Lower leg skin (tissue), 3 donors: ENCODE measurements at regions not wholly inside any gene's neighbourhood (a gene's known extent, or its start where the extent isn't known, plus 50 kb on each side); places are given as distances from the start of the nearest gene placed in this dataset.

ENCODE experiments used
- POLR2A ChIP-seq, 2 donors: fragments of 450-650 bp; IDR thresholded peaks; one replicate each; pipeline ENCODE4 v1.6.1; 2016 to 2017; ENCODE audit warnings: antibody characterized with exemption in 2 of 2, mild to moderate bottlenecking in 1 of 2, moderate library complexity in 1 of 2
- TF ChIP-seq, protein P1 (sequence below), 3 donors: fragments of 450-650 bp; IDR thresholded peaks; one replicate each; pipeline ENCODE4 v1.5.1; 2016; ENCODE audit warnings: antibody characterized with exemption in 3 of 3, mild to moderate bottlenecking in 3 of 3, moderate library complexity in 2 of 3

DNA sequence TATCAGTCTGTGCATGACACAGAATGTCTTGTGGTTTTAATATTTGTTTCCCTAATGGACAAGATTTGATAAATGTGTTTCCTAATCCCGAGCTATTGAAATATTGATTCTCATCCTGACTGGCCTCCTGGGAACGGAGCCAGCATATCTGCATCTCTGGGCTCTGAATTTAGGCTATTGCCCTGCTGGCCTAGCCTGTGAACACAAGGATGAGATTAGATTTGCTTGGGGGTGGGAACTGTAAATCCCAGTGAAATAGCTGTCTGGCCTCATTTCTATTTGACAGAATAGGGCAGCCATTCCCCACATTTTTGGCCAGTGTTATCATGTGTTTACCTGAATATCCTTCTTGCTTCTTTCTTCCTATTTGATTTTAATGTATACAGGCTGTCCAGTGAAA, 198.4 kb upstream of the SOX4 start:
- TF ChIP-seq POLR2A (IDR thresholded peaks at IDR 0.05), result no peak
- TF ChIP-seq, protein P1, sequence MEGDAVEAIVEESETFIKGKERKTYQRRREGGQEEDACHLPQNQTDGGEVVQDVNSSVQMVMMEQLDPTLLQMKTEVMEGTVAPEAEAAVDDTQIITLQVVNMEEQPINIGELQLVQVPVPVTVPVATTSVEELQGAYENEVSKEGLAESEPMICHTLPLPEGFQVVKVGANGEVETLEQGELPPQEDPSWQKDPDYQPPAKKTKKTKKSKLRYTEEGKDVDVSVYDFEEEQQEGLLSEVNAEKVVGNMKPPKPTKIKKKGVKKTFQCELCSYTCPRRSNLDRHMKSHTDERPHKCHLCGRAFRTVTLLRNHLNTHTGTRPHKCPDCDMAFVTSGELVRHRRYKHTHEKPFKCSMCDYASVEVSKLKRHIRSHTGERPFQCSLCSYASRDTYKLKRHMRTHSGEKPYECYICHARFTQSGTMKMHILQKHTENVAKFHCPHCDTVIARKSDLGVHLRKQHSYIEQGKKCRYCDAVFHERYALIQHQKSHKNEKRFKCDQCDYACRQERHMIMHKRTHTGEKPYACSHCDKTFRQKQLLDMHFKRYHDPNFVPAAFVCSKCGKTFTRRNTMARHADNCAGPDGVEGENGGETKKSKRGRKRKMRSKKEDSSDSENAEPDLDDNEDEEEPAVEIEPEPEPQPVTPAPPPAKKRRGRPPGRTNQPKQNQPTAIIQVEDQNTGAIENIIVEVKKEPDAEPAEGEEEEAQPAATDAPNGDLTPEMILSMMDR (IDR thresholded peaks at IDR 0.05), result no peak
